ENCODE measurements at regions not wholly inside any gene's neighbourhood (a gene's known extent, or its start where the extent isn't known, plus 50 kb on each side); places are given as distances from the start of the nearest gene placed in this dataset.

DNA sequence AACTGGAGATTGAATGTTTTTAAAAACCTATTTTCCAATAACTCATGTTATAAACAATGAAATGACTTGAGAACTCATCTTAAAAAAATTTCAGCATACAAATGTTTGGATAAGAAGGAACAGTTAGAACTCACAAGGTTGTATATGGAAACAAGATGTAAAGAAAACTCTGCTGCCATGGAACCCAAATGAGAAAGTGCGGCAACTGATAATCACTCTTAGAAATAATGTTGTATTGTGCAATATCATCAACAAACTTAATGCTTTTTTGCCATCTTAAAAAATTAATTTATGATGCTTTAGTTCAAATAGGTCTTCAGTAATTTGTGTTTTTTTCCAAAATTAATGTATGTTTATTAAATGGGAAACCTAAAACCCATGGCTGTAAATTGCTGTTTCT, 461.1 kb upstream of the NCAM2 start:
- ChIA-PET CTCF (no interaction called here), RAD21 (ENCODE audit: low non-redundant PET in 1 of 2, low total read pairs in 2 of 2, uncharacterized antibody in 2 of 2, unreplicated experiment in 2 of 2) (no interaction called here)
- intact Hi-C loops (cut with micrococcal nuclease), result no loop called here

More for the DNA sequence above, 461.1 kb upstream of the NCAM2 start:
- H3K27ac ChIP-seq (ENCODE audit: low read depth, low read length), result no peak overlapping the region
- H3K4me1 ChIP-seq (ENCODE audit: control insufficient read depth in 1 of 2, insufficient read depth in 2 of 2, low read length in 2 of 2), result no peaks in the 10 kb centered on the region
- DNase-seq (ENCODE audit: low read depth, low spot score), result no peak
- H3K27me3 ChIP-seq (ENCODE audit: insufficient read depth, low read length), result no peaks in the 10 kb centered on the region
- no peaks in the 10 kb centered on the region for H3K79me2 ChIP-seq (ENCODE audit: insufficient read depth, low read length)
- POLR2A ChIA-PET, result no interaction called here
- H2AFZ ChIP-seq (ENCODE audit: low read depth, low read length, poor library complexity, severe bottlenecking), result no peak overlapping the region
- no peaks in the 10 kb centered on the region for H4K20me1 ChIP-seq (ENCODE audit: insufficient read depth)
- ATAC-seq, result no peak
- H3K4me3 ChIP-seq (replicated peaks in 1 of 2; ENCODE audit: low read depth in 1 of 2, low read length in 2 of 2), result no peak overlapping the region
- H3K36me3 ChIP-seq (ENCODE audit: control insufficient read depth in 1 of 2, insufficient read depth in 2 of 2, low read length in 2 of 2), result no peaks in the 10 kb centered on the region
- no peaks in the 10 kb centered on the region for H3K9me2 ChIP-seq (ENCODE audit: insufficient read depth)
- BruUV-seq (replicated peaks), result no TSS peak
- peaks cover 8 to 29% of the 10 kb centered on the region in 2 experiments; a peak in 2 of 4 replicates for H3K9me3 ChIP-seq (ENCODE audit: control insufficient read depth in 1 of 2, insufficient read depth in 1 of 2, low read depth in 1 of 2, low read length in 2 of 2)
- H3K9ac ChIP-seq (ENCODE audit: low read length), result no peak overlapping the region
- H3K4me2 ChIP-seq (ENCODE audit: low read length), result no peak overlapping the region
- no peak for TF ChIP-seq FOSL1 (IDR thresholded peaks at IDR 0.05; ENCODE audit: low read depth)
- TF ChIP-seq YY1 (IDR thresholded peaks at IDR 0.05; ENCODE audit: extremely low read depth, insufficient replicate concordance, low read depth, low read length), result no peak
- TF ChIP-seq CBX3 (IDR thresholded peaks at IDR 0.05; ENCODE audit: low read depth), result no peak
- TF ChIP-seq EZH2phosphoT487 (IDR thresholded peaks at IDR 0.05; ENCODE audit: borderline replicate concordance), result no peak
- TF ChIP-seq, protein P1, sequence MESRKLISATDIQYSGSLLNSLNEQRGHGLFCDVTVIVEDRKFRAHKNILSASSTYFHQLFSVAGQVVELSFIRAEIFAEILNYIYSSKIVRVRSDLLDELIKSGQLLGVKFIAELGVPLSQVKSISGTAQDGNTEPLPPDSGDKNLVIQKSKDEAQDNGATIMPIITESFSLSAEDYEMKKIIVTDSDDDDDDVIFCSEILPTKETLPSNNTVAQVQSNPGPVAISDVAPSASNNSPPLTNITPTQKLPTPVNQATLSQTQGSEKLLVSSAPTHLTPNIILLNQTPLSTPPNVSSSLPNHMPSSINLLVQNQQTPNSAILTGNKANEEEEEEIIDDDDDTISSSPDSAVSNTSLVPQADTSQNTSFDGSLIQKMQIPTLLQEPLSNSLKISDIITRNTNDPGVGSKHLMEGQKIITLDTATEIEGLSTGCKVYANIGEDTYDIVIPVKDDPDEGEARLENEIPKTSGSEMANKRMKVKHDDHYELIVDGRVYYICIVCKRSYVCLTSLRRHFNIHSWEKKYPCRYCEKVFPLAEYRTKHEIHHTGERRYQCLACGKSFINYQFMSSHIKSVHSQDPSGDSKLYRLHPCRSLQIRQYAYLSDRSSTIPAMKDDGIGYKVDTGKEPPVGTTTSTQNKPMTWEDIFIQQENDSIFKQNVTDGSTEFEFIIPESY (IDR thresholded peaks at IDR 0.05; ENCODE audit: extremely low read depth, insufficient replicate concordance, low read length), result no peak
- TF ChIP-seq EGR1 (IDR thresholded peaks at IDR 0.05; ENCODE audit: low read depth), result no peak
- TF ChIP-seq POLR2AphosphoS5 (IDR thresholded peaks at IDR 0.05; ENCODE audit: low read depth, low read length), result no peak
- TF ChIP-seq, protein P2, sequence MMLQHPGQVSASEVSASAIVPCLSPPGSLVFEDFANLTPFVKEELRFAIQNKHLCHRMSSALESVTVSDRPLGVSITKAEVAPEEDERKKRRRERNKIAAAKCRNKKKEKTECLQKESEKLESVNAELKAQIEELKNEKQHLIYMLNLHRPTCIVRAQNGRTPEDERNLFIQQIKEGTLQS (IDR thresholded peaks at IDR 0.05), result no peak
- TF ChIP-seq POLR2A (IDR thresholded peaks at IDR 0.05; ENCODE audit: borderline replicate concordance, extremely low read depth, insufficient read depth, insufficient read length), result no peak
- no peak for TF ChIP-seq SIN3A (IDR thresholded peaks at IDR 0.05; ENCODE audit: low read depth)
- TF ChIP-seq SRF (IDR thresholded peaks at IDR 0.05; ENCODE audit: low read depth), result no peak

All from HCT116 (cell line).